GM12878 (cell line): ENCODE measurements at regions not wholly inside any gene's neighbourhood (a gene's known extent, or its start where the extent isn't known, plus 50 kb on each side); places are given as distances from the start of the nearest gene placed in this dataset.

Experiments used
- ATAC-seq: fragments of 200-7000 bp; cut with Tn5 transposase; 3 replicates; pipeline ENCODE4 v1.9.1; 2020; ENCODE audit warnings: mild to moderate bottlenecking, moderate library complexity
- BruUV-seq: library from RNA; stranded (reverse); fragments of 400-500 nt; replicated peaks from 2 replicates; lab custom pipeline; 2021; lab: Mats Ljungman, UMichigan
- CTCF ChIA-PET: fragments of 300-600 bp; sonication (Branson Sonifier 250); formaldehyde crosslinking; extraction: SDS; loops from one replicate; lab custom pipeline; 2021; ENCODE audit warnings: inconsistent platforms; lab: Yijun Ruan, JAX
- POLR2A ChIA-PET: fragments of 350-600 bp; formaldehyde crosslinking; extraction: SDS; loops from one replicate; lab custom pipeline; 2021; ENCODE audit warnings: inconsistent platforms; lab: Charles Lee
- RAD21 ChIA-PET: fragments of 300-600 bp; sonication (Branson Sonifier 250); formaldehyde crosslinking; loops from one replicate; lab custom pipeline; 2023; ENCODE audit warnings: antibody characterized with exemption; ENCODE audit not compliant: unreplicated experiment; lab: Charles Lee
- SMC1A ChIA-PET: fragments of 300-600 bp; sonication (Branson Sonifier 250); formaldehyde crosslinking; loops from one replicate; lab custom pipeline; 2023; ENCODE audit not compliant: unreplicated experiment, uncharacterized antibody; lab: Charles Lee
- DNase-seq: peaks from one replicate; pipeline ENCODE4 v3.0.0-alpha.2; 2011; ENCODE audit warnings: low read depth, low spot score
- FAIRE-seq: peaks from 3 replicates; lab custom pipeline; 2011; peaks lifted over from hg19 to GRCh38; lab: Jason Lieb, UNC
- H2AFZ ChIP-seq: 2 replicates; pipeline ENCODE4 v1.6.0; 2011; ENCODE audit warnings: low read depth, low read length, control low read depth; ENCODE audit not compliant: control insufficient read depth
- H3K27ac ChIP-seq: 2 replicates; pipeline ENCODE4 v1.5.1; 2011; ENCODE audit warnings: control low read depth; ENCODE audit not compliant: control insufficient read depth, insufficient read depth
- H3K27me3 ChIP-seq, 2 experiments: replicated peaks in 1 of 2; 2 replicates each; pipeline versions ENCODE4 v1.6.0 to v1.6.1; 2011; ENCODE audit warnings: low read length in 1 of 2; ENCODE audit not compliant: control insufficient read depth in 2 of 2, insufficient read depth in 2 of 2
- H3K36me3 ChIP-seq, 2 experiments: 2 replicates each; pipeline ENCODE4 v1.5.1; 2011; ENCODE audit warnings: low read length in 1 of 2; ENCODE audit not compliant: control insufficient read depth in 2 of 2, insufficient read depth in 2 of 2
- H3K4me1 ChIP-seq: 2 replicates; pipeline ENCODE4 v1.6.1; 2011; ENCODE audit warnings: mild to moderate bottlenecking, low read length, moderate library complexity, mixed read lengths; ENCODE audit not compliant: control insufficient read depth, insufficient read depth
- H3K4me2 ChIP-seq: 2 replicates; pipeline ENCODE4 v1.6.0; 2011; ENCODE audit warnings: control low read depth; ENCODE audit not compliant: control insufficient read depth, insufficient read depth
- H3K4me3 ChIP-seq: fragments of 200-600 bp; sonication (generic); 2 replicates; pipeline ENCODE4 v1.5.1; 2016
- H3K79me2 ChIP-seq: 2 replicates; pipeline ENCODE4 v1.6.0; 2011; ENCODE audit warnings: low read length; ENCODE audit not compliant: control insufficient read depth, insufficient read depth
- H3K9ac ChIP-seq: 2 replicates; pipeline ENCODE4 v1.8.0; 2011; ENCODE audit warnings: low read length, control low read depth, mixed read lengths; ENCODE audit not compliant: control insufficient read depth, insufficient read depth
- H3K9me3 ChIP-seq: replicated peaks from 3 replicates; pipeline ENCODE4 v1.5.1; 2011; ENCODE audit warnings: mild to moderate bottlenecking, low read length; ENCODE audit not compliant: control insufficient read depth, insufficient read depth
- H4K20me1 ChIP-seq: 2 replicates; pipeline ENCODE4 v1.6.0; 2011; ENCODE audit not compliant: control insufficient read depth, insufficient read depth
- BCL3 ChIP-seq: IDR thresholded peaks from 2 replicates; pipeline ENCODE4 v1.6.1; 2011; ENCODE audit warnings: borderline replicate concordance, low read depth, mild to moderate bottlenecking, moderate library complexity, low read length; ENCODE audit not compliant: insufficient read depth, poor library complexity, severe bottlenecking
- E4F1 ChIP-seq: fragments of 450-650 bp; IDR thresholded peaks from 2 replicates; pipeline ENCODE4 v1.6.1; 2018; ENCODE audit warnings: borderline replicate concordance, mild to moderate bottlenecking; ENCODE audit not compliant: partially characterized antibody
- NR2C1 ChIP-seq: fragments of 450-650 bp; IDR thresholded peaks from 2 replicates; pipeline ENCODE4 v1.6.1; 2017; ENCODE audit warnings: antibody characterized with exemption, mild to moderate bottlenecking, moderate library complexity
- POLR2AphosphoS2 ChIP-seq: IDR thresholded peaks from 2 replicates; pipeline ENCODE4 v1.6.1; 2011; ENCODE audit warnings: low read depth, mild to moderate bottlenecking, low read length, improper control_type of control experiment, moderate library complexity
- RUNX3 ChIP-seq: IDR thresholded peaks from 2 replicates; pipeline ENCODE4 v1.6.1; 2012; ENCODE audit warnings: low read length, inconsistent platforms
- SMC3 ChIP-seq: IDR thresholded peaks from 2 replicates; pipeline ENCODE4 v1.6.1; 2011; ENCODE audit warnings: low read length, improper control_type of control experiment, borderline replicate concordance
- ZNF274 ChIP-seq: IDR thresholded peaks from one replicate; pipeline ENCODE4 v1.8.0; 2011; ENCODE audit not compliant: insufficient read length, insufficient read depth
- WGBS: methylation state at CpG from one replicate; pipeline ENCODE4 v1.1.6; 2016; ENCODE audit warnings: low lambda C conversion rate; ENCODE audit not compliant: insufficient replicate concordance, insufficient coverage; ENCODE audit errors: missing lambda C conversion rate; 5-methylcytosine and 5-hydroxymethylcytosine counted together
- in situ Hi-C: fragments of 300-500 bp; cut with MboI; formaldehyde crosslinking; loops from 9 replicates; pipeline ENCODE4 v1.14.3; 2018; ENCODE audit warnings: mixed read lengths
- intact Hi-C: fragments of 100-400 bp; cut with micrococcal nuclease; formaldehyde crosslinking; loops from one replicate; pipeline ENCODE4 v1.14.2; 2022; ENCODE audit not compliant: unreplicated experiment

GRCh38 chr9:78781681-78782080, 484.8 kb downstream of the PSAT1 start:
- WGBS = 57% methylated on average over 4 of the region's 4 CpGs
- no peak for TF ChIP-seq E4F1
- no peak for TF ChIP-seq POLR2AphosphoS2
- TF ChIP-seq SMC3 = no peak
- TF ChIP-seq ZNF274 = no peak
- no peak for TF ChIP-seq NR2C1
- TF ChIP-seq BCL3 = no peak
- no peak for TF ChIP-seq RUNX3
- TF ChIP-seq, all 136 proteins: peak for 0
- no TSS peak for BruUV-seq
- in situ Hi-C loops (no loop called here), intact Hi-C loops (no loop called here)
- no peak overlapping the region for H3K27ac ChIP-seq
- DNase-seq (no peak), ATAC-seq (no peak), FAIRE-seq (no peak)
- RAD21 ChIA-PET = no interaction called here
- no peaks in the 10 kb centered on the region for H4K20me1 ChIP-seq
- SMC1A ChIA-PET = no interaction called here
- H3K9ac ChIP-seq = no peak overlapping the region
- no peak overlapping the region for H3K4me3 ChIP-seq
- no peak overlapping the region for H2AFZ ChIP-seq
- CTCF ChIA-PET = no interaction called here
- no peaks in the 10 kb centered on the region for H3K9me3 ChIP-seq
- no peak overlapping the region for H3K4me2 ChIP-seq
- H3K36me3 ChIP-seq = no peaks in the 10 kb centered on the region
- POLR2A ChIA-PET = no interaction called here
- H3K4me1 ChIP-seq = no peaks in the 10 kb centered on the region
- H3K79me2 ChIP-seq = no peaks in the 10 kb centered on the region
- H3K27me3 ChIP-seq = no peaks in the 10 kb centered on the region; a peak in 1 of 4 replicates
